Thyroid gland (tissue), 4 donors: ENCODE measurements at regions not wholly inside any gene's neighbourhood (a gene's known extent, or its start where the extent isn't known, plus 50 kb on each side); places are given as distances from the start of the nearest gene placed in this dataset.

ENCODE experiments used
- POLR2A ChIP-seq, 2 donors: fragments of 450-650 bp; IDR thresholded peaks; one replicate each; pipeline ENCODE4 v1.6.1; 2017; ENCODE audit warnings: antibody characterized with exemption in 2 of 2, mild to moderate bottlenecking in 2 of 2, moderate library complexity in 1 of 2
- TF ChIP-seq, protein P1 (sequence below), 6 experiments: fragments of 200-600 bp in 3 of 6; fragments of 450-650 bp in 3 of 6; sonication (generic) in 3 of 6; IDR thresholded peaks; one replicate each; pipeline ENCODE4 v1.5.1; 2016 to 2019; ENCODE audit warnings: antibody characterized with exemption in 6 of 6, mild to moderate bottlenecking in 2 of 6, inconsistent platforms in 1 of 6, moderate library complexity in 1 of 6

DNA sequence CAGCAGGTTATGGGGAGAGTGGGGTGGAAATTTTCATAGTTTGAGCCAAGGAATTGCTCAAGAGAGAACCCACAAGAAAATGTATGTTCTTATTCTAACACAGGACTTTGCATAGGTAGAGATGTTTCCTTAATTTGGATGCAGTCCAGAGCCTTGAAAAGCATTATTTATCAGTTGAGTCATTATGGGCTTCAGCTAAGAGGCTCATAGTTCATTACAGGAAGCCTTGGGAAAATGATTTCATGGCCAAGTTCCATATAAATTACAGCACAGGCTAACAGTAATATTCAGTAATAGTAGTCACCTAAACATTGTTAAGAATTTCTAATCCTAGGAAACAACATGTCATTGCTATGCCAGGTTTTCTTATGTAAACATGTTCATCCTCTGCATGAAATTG lies 131.1 kb upstream of the PTPRZ1 start:
- TF ChIP-seq, protein P1, sequence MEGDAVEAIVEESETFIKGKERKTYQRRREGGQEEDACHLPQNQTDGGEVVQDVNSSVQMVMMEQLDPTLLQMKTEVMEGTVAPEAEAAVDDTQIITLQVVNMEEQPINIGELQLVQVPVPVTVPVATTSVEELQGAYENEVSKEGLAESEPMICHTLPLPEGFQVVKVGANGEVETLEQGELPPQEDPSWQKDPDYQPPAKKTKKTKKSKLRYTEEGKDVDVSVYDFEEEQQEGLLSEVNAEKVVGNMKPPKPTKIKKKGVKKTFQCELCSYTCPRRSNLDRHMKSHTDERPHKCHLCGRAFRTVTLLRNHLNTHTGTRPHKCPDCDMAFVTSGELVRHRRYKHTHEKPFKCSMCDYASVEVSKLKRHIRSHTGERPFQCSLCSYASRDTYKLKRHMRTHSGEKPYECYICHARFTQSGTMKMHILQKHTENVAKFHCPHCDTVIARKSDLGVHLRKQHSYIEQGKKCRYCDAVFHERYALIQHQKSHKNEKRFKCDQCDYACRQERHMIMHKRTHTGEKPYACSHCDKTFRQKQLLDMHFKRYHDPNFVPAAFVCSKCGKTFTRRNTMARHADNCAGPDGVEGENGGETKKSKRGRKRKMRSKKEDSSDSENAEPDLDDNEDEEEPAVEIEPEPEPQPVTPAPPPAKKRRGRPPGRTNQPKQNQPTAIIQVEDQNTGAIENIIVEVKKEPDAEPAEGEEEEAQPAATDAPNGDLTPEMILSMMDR (IDR thresholded peaks at IDR 0.05) = no peak
- no peak for TF ChIP-seq POLR2A (IDR thresholded peaks at IDR 0.05)
